Right lobe of liver (tissue), 6 donors: ENCODE measurements at regions not wholly inside any gene's neighbourhood (a gene's known extent, or its start where the extent isn't known, plus 50 kb on each side); places are given as distances from the start of the nearest gene placed in this dataset.

Experiments used
- ATAC-seq, 4 donors: fragments of 200-7000 bp; cut with Tn5 transposase; one replicate each; pipeline ENCODE4 v1.9.1; 2020; ENCODE audit warnings: mild to moderate bottlenecking in 4 of 4, moderate library complexity in 4 of 4
- DNase-seq, 3 donors: peaks; one replicate each; pipeline ENCODE4 v3.0.0-alpha.2; 2020
- H3K27ac ChIP-seq, 3 donors: fragments of 200-600 bp; one replicate each; pipeline ENCODE4 v1.8.0; 2022
- H3K27me3 ChIP-seq, 2 donors: fragments of 200-600 bp; one replicate each; pipeline ENCODE4 v1.8.0; 2022
- H3K36me3 ChIP-seq, 4 donors: fragments of 200-600 bp; sonication (generic) in 1 of 4; one replicate each; pipeline versions ENCODE4 v1.5.1 to v1.8.0; 2017 to 2022; ENCODE audit warnings: control low read depth in 1 of 4
- H3K4me1 ChIP-seq, 4 donors: fragments of 200-600 bp; sonication (generic) in 1 of 4; one replicate each; pipeline versions ENCODE4 v1.5.1 to v1.8.0; 2017 to 2022; ENCODE audit warnings: control low read depth in 1 of 4
- H3K4me3 ChIP-seq, 3 donors: fragments of 200-600 bp; one replicate each; pipeline ENCODE4 v1.8.0; 2022
- H3K9me3 ChIP-seq, 4 donors: fragments of 200-600 bp; sonication (generic) in 1 of 4; one replicate each; pipeline versions ENCODE4 v1.5.1 to v1.8.0; 2017 to 2022; ENCODE audit warnings: control low read depth in 1 of 4
- CTCF ChIP-seq, 4 donors: fragments of 200-600 bp in 3 of 4; fragments of 450-650 bp in 1 of 4; IDR thresholded peaks; one replicate each; pipeline versions ENCODE4 v1.5.1 to v1.8.0; 2016 to 2022; ENCODE audit warnings: antibody characterized with exemption in 4 of 4, mild to moderate bottlenecking in 2 of 4
- POLR2A ChIP-seq: fragments of 450-650 bp; IDR thresholded peaks from one replicate; pipeline ENCODE4 v1.6.1; 2017; ENCODE audit warnings: antibody characterized with exemption, mild to moderate bottlenecking
- WGBS: methylation state at CpG from one replicate; pipeline ENCODE4 v1.1.6; 2018; ENCODE audit warnings: low coverage, low lambda C conversion rate; ENCODE audit not compliant: insufficient coverage; ENCODE audit errors: missing lambda C conversion rate; 5-methylcytosine and 5-hydroxymethylcytosine counted together
- intact Hi-C, 2 donors: fragments of 100-400 bp; cut with DNase I; formaldehyde crosslinking; loops; one replicate each; pipeline versions ENCODE4 v1.11.2 to v1.14.1; 2022
- donor health status: DM: no; HTN: yes; CAD: no.
- donor health status: DM: no; HTN: no; CAD: no.
- donor health status: DM: no; HTN: no; CAD: no.
- donor health status: DM: no; HTN: yes; CAD: no.
- donor health status: DM: no; HTN: yes; CAD: no.

- 34% methylated on average over 3 of the region's 3 CpGs for WGBS
- H3K27ac ChIP-seq, result no peak overlapping the region
- H3K27me3 ChIP-seq, result no peaks in the 10 kb centered on the region
- no peaks in the 10 kb centered on the region for H3K4me1 ChIP-seq
- ATAC-seq (no peak), DNase-seq (no peak)
- no peaks in the 10 kb centered on the region for H3K9me3 ChIP-seq
- no peaks in the 10 kb centered on the region for H3K36me3 ChIP-seq
- no peak for TF ChIP-seq POLR2A
- H3K4me3 ChIP-seq, result no peak overlapping the region
- intact Hi-C loops, result no loop called here
Measured at GRCh38 chr11:106470230-106470629, 392.8 kb downstream of the AASDHPPT start.

GRCh38 chr11:106471276-106471675 is 393.8 kb downstream of the AASDHPPT start:
- H3K4me3 ChIP-seq, result no peak overlapping the region
- intact Hi-C loops, result no loop called here
- H3K4me1 ChIP-seq, result no peaks in the 10 kb centered on the region
- no peaks in the 10 kb centered on the region for H3K36me3 ChIP-seq
- ATAC-seq (peak; percentile 68 to 91 (median 81)), DNase-seq (no peak)
- TF ChIP-seq CTCF (IDR thresholded peaks at IDR 0.05), result no peak
- no peak for TF ChIP-seq POLR2A
- H3K9me3 ChIP-seq, result no peaks in the 10 kb centered on the region
- H3K27ac ChIP-seq, result no peak overlapping the region
- no peaks in the 10 kb centered on the region for H3K27me3 ChIP-seq
- 0% methylated on average over 1 of the region's 1 CpG for WGBS

GRCh38 chr11:106473089-106473722 is 395.7 kb downstream of the AASDHPPT start:
- WGBS, result 46% methylated on average over 2 of the region's 2 CpGs
- H3K9me3 ChIP-seq, result no peaks in the 10 kb centered on the region
- intact Hi-C loops, result no loop called here
- H3K36me3 ChIP-seq, result no peaks in the 10 kb centered on the region
- H3K27me3 ChIP-seq, result no peaks in the 10 kb centered on the region
- H3K4me3 ChIP-seq, result no peak overlapping the region
- H3K4me1 ChIP-seq, result no peaks in the 10 kb centered on the region
- DNase-seq (no peak), ATAC-seq (peak in 2 of 4 donors; percentile 27 to 62)
- H3K27ac ChIP-seq, result no peak overlapping the region
- TF ChIP-seq POLR2A, result no peak
- TF ChIP-seq CTCF (IDR thresholded peaks at IDR 0.05), result no peak

GRCh38 chr11:106474274-106474673 is 396.8 kb downstream of the AASDHPPT start:
- H3K4me3 ChIP-seq, result no peak overlapping the region
- TF ChIP-seq POLR2A, result no peak
- no peak for TF ChIP-seq CTCF (IDR thresholded peaks at IDR 0.05)
- H3K4me1 ChIP-seq, result no peaks in the 10 kb centered on the region
- no peak overlapping the region for H3K27ac ChIP-seq
- intact Hi-C loops, result no loop called here
- no peaks in the 10 kb centered on the region for H3K27me3 ChIP-seq
- H3K9me3 ChIP-seq, result no peaks in the 10 kb centered on the region
- DNase-seq (no peak), ATAC-seq (no peak)
- no peaks in the 10 kb centered on the region for H3K36me3 ChIP-seq
- WGBS, result 62% methylated on average over 2 of the region's 2 CpGs

- WGBS, result 64% methylated on average over 5 of the region's 5 CpGs
- no peak for DNase-seq
- H3K27ac ChIP-seq, result no peak overlapping the region
- no peak overlapping the region for H3K4me3 ChIP-seq
- no peaks in the 10 kb centered on the region for H3K4me1 ChIP-seq
- H3K9me3 ChIP-seq, result no peaks in the 10 kb centered on the region
- intact Hi-C loops, result no loop called here
- TF ChIP-seq CTCF (IDR thresholded peaks at IDR 0.05) (no peak), POLR2A (no peak)
- H3K27me3 ChIP-seq, result no peaks in the 10 kb centered on the region
- H3K36me3 ChIP-seq, result no peaks in the 10 kb centered on the region
- no peak for ATAC-seq
Measured at GRCh38 chr11:106475181-106475580, 397.7 kb downstream of the AASDHPPT start.
